Transverse colon (tissue), 4 donors: ENCODE measurements at regions not wholly inside any gene's neighbourhood (a gene's known extent, or its start where the extent isn't known, plus 50 kb on each side); places are given as distances from the start of the nearest gene placed in this dataset.

Experiments used
- DNase-seq: peaks from one replicate; pipeline ENCODE4 v3.0.0-alpha.2; 2019
- H3K27ac ChIP-seq, 4 donors: fragments of 200-600 bp; sonication (generic); 2 replicates each; pipeline ENCODE4 v1.5.1; 2016 to 2018; ENCODE audit warnings: inconsistent platforms in 4 of 4
- H3K27me3 ChIP-seq: fragments of 200-600 bp; sonication (generic); 2 replicates; pipeline ENCODE4 v1.5.1; 2017; ENCODE audit warnings: inconsistent platforms
- H3K36me3 ChIP-seq, 4 donors: fragments of 200-600 bp; sonication (generic); 2 replicates each; pipeline ENCODE4 v1.5.1; 2017 to 2019; ENCODE audit warnings: inconsistent platforms in 4 of 4
- H3K4me1 ChIP-seq, 4 donors: fragments of 200-600 bp; sonication (generic); 2 replicates each; pipeline ENCODE4 v1.5.1; 2017 to 2020; ENCODE audit warnings: inconsistent platforms in 4 of 4
- H3K4me3 ChIP-seq, 4 donors: fragments of 200-600 bp; sonication (generic); 1 replicate in 1 of 4; 2 replicates in 3 of 4; pipeline versions ENCODE4 v1.5.1 to v1.6.1; 2017 to 2019; ENCODE audit warnings: inconsistent platforms in 4 of 4
- H3K9me3 ChIP-seq, 2 donors: fragments of 200-600 bp; sonication (generic); 2 replicates each; pipeline ENCODE4 v1.5.1; 2017 to 2019; ENCODE audit warnings: inconsistent platforms in 2 of 2
- EP300 ChIP-seq: sonication (generic); formaldehyde crosslinking; IDR thresholded peaks from one replicate; pipeline ENCODE4 v1.6.1; 2017; ENCODE audit warnings: antibody characterized with exemption, low read depth
- POLR2A ChIP-seq: fragments of 450-650 bp; IDR thresholded peaks from one replicate; pipeline ENCODE4 v1.6.1; 2016; ENCODE audit warnings: antibody characterized with exemption, mild to moderate bottlenecking, moderate library complexity
- POLR2AphosphoS5 ChIP-seq, 3 donors: sonication (generic); formaldehyde crosslinking; IDR thresholded peaks; one replicate each; pipeline ENCODE4 v1.6.1; 2016; ENCODE audit warnings: antibody characterized with exemption in 3 of 3
- WGBS, 2 donors: methylation state at CpG; one replicate each; pipeline ENCODE4 v1.1.5; 2018; ENCODE audit warnings: low coverage in 1 of 2; 5-methylcytosine and 5-hydroxymethylcytosine counted together
- in situ Hi-C, 4 donors: fragments of 200-750 bp; cut with MboI; loops; one replicate each; pipeline versions ENCODE4 v1.15.0 to v1.15.1; 2017; ENCODE audit warnings: low sequenced_read_pairs in 3 of 4, low pct_ligation_motif_present in 1 of 4, low pct_unique_long_range_greater_than_20kb in 1 of 4
- intact Hi-C: fragments of 100-400 bp; cut with DNase I; formaldehyde crosslinking; loops from one replicate; pipeline ENCODE4 v1.15.1; 2023; ENCODE audit warnings: low total_unique reads
- TF ChIP-seq, protein P1 (sequence below), 5 experiments: fragments of 200-600 bp in 3 of 5; fragments of 450-650 bp in 2 of 5; sonication (generic) in 3 of 5; IDR thresholded peaks; 1 replicate in 2 of 5; 2 replicates in 3 of 5; pipeline ENCODE4 v1.5.1; 2016 to 2017; ENCODE audit warnings: antibody characterized with exemption in 5 of 5, inconsistent platforms in 3 of 5, mild to moderate bottlenecking in 2 of 5, moderate library complexity in 1 of 5

DNA sequence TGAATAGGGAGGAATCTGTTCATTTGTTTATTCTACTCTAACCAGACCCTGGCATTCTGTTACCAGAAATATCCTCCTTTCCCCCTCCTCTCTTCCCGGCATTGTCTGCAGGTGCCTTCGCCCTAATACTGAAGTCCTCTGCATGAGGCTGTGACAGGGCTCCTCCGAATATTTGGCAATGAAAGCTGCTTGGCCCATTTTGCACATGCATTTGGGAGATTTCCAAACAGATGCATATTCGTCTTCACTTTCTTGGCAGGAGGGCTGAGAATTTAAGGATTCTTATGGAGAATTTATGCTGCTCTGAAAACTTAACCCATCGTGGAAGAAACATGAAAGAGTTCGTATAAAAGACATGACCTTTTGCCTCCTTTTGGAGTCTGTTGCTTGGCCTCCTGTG, 484.0 kb downstream of the ZNF608 start:
- WGBS, 2 donors: 65 to 77% methylated on average over 2 to 6 of the region's 6 CpGs
- Histone ChIP-seq H3K9me3 (no peaks in the 10 kb centered on the region), H3K4me3 (no peak overlapping the region), H3K27ac (no peak overlapping the region), H3K4me1 (peaks cover 0 to 10% (median 0%) of the 10 kb centered on the region in 4 donors), H3K36me3 (no peaks in the 10 kb centered on the region), H3K27me3 (no peaks in the 10 kb centered on the region)
- DNase-seq: no peak
- no peak for TF ChIP-seq POLR2A
- TF ChIP-seq POLR2AphosphoS5 (IDR thresholded peaks at IDR 0.05): no peak
- TF ChIP-seq, protein P1, sequence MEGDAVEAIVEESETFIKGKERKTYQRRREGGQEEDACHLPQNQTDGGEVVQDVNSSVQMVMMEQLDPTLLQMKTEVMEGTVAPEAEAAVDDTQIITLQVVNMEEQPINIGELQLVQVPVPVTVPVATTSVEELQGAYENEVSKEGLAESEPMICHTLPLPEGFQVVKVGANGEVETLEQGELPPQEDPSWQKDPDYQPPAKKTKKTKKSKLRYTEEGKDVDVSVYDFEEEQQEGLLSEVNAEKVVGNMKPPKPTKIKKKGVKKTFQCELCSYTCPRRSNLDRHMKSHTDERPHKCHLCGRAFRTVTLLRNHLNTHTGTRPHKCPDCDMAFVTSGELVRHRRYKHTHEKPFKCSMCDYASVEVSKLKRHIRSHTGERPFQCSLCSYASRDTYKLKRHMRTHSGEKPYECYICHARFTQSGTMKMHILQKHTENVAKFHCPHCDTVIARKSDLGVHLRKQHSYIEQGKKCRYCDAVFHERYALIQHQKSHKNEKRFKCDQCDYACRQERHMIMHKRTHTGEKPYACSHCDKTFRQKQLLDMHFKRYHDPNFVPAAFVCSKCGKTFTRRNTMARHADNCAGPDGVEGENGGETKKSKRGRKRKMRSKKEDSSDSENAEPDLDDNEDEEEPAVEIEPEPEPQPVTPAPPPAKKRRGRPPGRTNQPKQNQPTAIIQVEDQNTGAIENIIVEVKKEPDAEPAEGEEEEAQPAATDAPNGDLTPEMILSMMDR (IDR thresholded peaks at IDR 0.05): no peak
- TF ChIP-seq EP300: no peak
- intact Hi-C loops (no loop called here), in situ Hi-C loops (no loop called here)

DNA sequence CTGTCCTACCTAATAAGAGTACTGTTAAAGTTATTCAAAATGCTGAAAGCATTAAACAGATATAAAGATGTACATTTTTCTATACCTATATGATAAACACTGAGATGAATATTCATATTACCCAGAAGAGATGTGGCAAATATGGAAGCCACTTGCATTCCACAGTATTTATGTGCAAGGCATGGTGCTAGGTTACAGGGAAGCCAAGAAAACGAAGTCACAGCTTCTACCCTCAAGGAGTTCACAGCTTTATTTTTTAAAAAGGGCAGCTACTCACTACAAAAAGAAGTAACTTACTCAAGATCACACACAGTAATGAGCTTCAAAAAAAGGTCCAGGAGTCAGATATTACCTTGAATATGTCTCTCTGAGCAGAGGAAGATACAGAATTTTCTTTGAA, 484.6 kb downstream of the ZNF608 start:
- peaks cover 0 to 10% (median 0%) of the 10 kb centered on the region in 4 donors for H3K4me1 ChIP-seq
- no peak overlapping the region for H3K4me3 ChIP-seq
- DNase-seq: no peak
- 65 to 73% methylated on average over 1 of the region's 1 CpG for WGBS, 2 donors
- H3K36me3 ChIP-seq: no peaks in the 10 kb centered on the region
- TF ChIP-seq, protein P1 (IDR thresholded peaks at IDR 0.05): no peak
- TF ChIP-seq EP300: no peak
- intact Hi-C loops (no loop called here), in situ Hi-C loops (no loop called here)
- no peaks in the 10 kb centered on the region for H3K9me3 ChIP-seq
- H3K27me3 ChIP-seq: no peaks in the 10 kb centered on the region
- no peak overlapping the region for H3K27ac ChIP-seq

DNA sequence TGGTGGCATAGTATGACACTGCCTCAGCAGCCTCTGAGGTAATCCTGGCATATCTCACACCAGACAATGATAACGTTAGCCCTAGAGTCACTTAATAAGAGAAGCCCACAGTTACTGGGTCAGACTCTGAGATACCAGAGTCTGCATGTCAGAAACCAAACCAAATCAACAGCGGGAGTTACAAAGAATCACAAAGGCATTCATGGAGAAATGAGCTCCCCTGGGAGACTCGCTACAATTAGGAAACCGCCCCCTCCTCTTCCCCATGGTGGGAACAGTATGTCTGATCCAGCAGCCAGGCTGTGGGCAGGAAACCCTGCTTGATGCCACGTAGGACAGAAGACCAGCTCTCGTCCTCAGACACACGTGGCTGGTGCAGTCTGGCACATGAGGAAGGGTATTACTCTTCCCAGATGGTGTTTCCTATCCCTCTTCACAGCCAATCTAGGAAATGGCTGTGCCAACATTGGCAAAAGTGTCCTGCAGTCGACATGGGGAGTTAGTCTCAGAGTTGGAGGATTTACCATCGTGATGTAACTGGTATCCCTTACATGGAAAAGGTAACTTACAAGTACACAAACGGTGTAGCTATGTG, 485.4 kb downstream of the ZNF608 start:
- DNase-seq: no peak
- WGBS, 2 donors: 86 to 95% methylated on average over 3 to 10 of the region's 10 CpGs
- TF ChIP-seq, protein P1 (IDR thresholded peaks at IDR 0.05): no peak
- TF ChIP-seq POLR2A (no peak), EP300 (no peak), POLR2AphosphoS5 (IDR thresholded peaks at IDR 0.05) (no peak)
- H3K27ac ChIP-seq: no peak overlapping the region
- no peaks in the 10 kb centered on the region for H3K9me3 ChIP-seq
- in situ Hi-C loops (no loop called here), intact Hi-C loops (no loop called here)
- no peaks in the 10 kb centered on the region for H3K36me3 ChIP-seq
- peaks cover 0 to 10% (median 0%) of the 10 kb centered on the region in 4 donors for H3K4me1 ChIP-seq
- no peaks in the 10 kb centered on the region for H3K27me3 ChIP-seq
- no peak overlapping the region for H3K4me3 ChIP-seq

DNA sequence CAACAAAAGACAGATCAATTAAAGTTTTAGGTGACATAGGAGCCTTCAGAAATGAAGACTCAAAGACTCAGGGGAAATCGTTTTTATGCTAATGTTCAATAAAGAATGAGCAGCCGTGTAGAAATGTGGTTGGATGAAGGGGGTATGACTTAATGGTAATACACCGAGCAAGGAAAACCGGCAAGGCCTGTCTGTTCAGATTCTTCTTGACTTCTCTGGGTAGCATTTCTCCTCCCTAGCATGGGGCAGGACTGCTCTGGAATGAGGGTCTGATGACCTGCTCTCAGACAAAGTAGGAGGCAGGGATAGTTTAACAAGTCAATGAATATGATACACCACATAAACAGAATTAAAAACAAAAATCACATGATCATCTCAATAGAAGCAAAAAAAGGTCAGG, 487.4 kb downstream of the ZNF608 start:
- no peak for TF ChIP-seq POLR2AphosphoS5 (IDR thresholded peaks at IDR 0.05)
- no peak overlapping the region for H3K4me3 ChIP-seq
- H3K27ac ChIP-seq: no peak overlapping the region
- H3K27me3 ChIP-seq: no peaks in the 10 kb centered on the region
- H3K4me1 ChIP-seq: peaks cover 0 to 10% (median 0%) of the 10 kb centered on the region in 4 donors
- no peak for DNase-seq
- H3K36me3 ChIP-seq: no peaks in the 10 kb centered on the region
- H3K9me3 ChIP-seq: no peaks in the 10 kb centered on the region
- WGBS, 2 donors: 94 to 96% methylated on average over 4 of the region's 4 CpGs
- in situ Hi-C loops (no loop called here), intact Hi-C loops (no loop called here)

DNA sequence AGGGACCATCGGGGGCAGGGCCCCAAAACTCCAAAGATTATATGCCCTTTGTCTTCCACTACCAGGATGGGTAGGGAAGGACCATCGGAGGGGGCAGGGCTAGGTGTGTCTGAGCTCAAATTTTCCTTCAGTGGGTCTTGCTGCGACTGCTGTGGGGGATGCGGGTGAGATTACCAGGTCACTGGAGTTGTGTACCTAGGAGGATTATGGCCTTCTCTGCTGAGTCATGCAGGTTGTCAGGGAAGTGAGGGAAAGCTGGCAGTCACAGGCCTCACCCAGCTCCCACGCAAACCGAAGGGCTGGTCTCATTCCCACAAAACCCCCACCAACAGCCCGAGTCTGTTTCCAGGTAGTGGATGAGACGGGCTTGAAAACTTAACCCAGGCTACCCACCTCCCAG, 489.4 kb downstream of the ZNF608 start:
- no peaks in the 10 kb centered on the region for H3K4me1 ChIP-seq
- H3K27me3 ChIP-seq: no peaks in the 10 kb centered on the region
- in situ Hi-C loops: no loop called here
- H3K27ac ChIP-seq: no peak overlapping the region
- TF ChIP-seq EP300 (no peak), POLR2AphosphoS5 (IDR thresholded peaks at IDR 0.05) (no peak), POLR2A (no peak)
- TF ChIP-seq, protein P1 (IDR thresholded peaks at IDR 0.05): no peak
- no peak for DNase-seq
- no peak overlapping the region for H3K4me3 ChIP-seq
- no peaks in the 10 kb centered on the region for H3K36me3 ChIP-seq
- no peaks in the 10 kb centered on the region for H3K9me3 ChIP-seq
- intact Hi-C loops: no loop called here
- WGBS, 2 donors: 97% methylated on average over 8 of the region's 8 CpGs; no CpG with 5 or more reads in 1 of the 2 donors
